Chondrocyte (in vitro differentiated cells): ENCODE measurements at regions not wholly inside any gene's neighbourhood (a gene's known extent, or its start where the extent isn't known, plus 50 kb on each side); places are given as distances from the start of the nearest gene placed in this dataset.

Source experiments
- DNase-seq: peaks from one replicate; pipeline ENCODE4 v3.0.0; 2021; ENCODE audit warnings: mixed read lengths, low spot score
- H3K27ac Mint-ChIP-seq: one replicate; pipeline ENCODE4 v1.8.0; 2021; ENCODE audit warnings: mild to moderate bottlenecking, moderate library complexity, mixed read lengths; ENCODE audit not compliant: unreplicated experiment
- H3K27me3 Mint-ChIP-seq: 2 replicates; pipeline ENCODE4 v1.8.0; 2021; ENCODE audit warnings: low read depth, mixed read lengths
- H3K36me3 Mint-ChIP-seq: 2 replicates; pipeline ENCODE4 v1.8.0; 2021; ENCODE audit warnings: low read depth, mixed read lengths
- H3K4me1 Mint-ChIP-seq: 2 replicates; pipeline ENCODE4 v1.8.0; 2021; ENCODE audit warnings: low read depth, mild to moderate bottlenecking, mixed read lengths
- H3K4me3 Mint-ChIP-seq: one replicate; pipeline ENCODE4 v1.8.0; 2021; ENCODE audit warnings: mild to moderate bottlenecking, moderate library complexity, mixed read lengths; ENCODE audit not compliant: unreplicated experiment
- H3K9me3 Mint-ChIP-seq: 2 replicates; pipeline ENCODE4 v1.8.0; 2021; ENCODE audit warnings: low read depth, mixed read lengths
- TF ChIP-seq, protein P1 (sequence below): fragments of 200-600 bp; sonication (generic); IDR thresholded peaks from 2 replicates; pipeline ENCODE4 v1.5.0; 2021; ENCODE audit warnings: antibody characterized with exemption, mild to moderate bottlenecking, moderate library complexity

- H3K27ac Mint-ChIP-seq: no peak overlapping the region
- peaks cover 3% of the 10 kb centered on the region for H3K9me3 Mint-ChIP-seq
- TF ChIP-seq, protein P1, sequence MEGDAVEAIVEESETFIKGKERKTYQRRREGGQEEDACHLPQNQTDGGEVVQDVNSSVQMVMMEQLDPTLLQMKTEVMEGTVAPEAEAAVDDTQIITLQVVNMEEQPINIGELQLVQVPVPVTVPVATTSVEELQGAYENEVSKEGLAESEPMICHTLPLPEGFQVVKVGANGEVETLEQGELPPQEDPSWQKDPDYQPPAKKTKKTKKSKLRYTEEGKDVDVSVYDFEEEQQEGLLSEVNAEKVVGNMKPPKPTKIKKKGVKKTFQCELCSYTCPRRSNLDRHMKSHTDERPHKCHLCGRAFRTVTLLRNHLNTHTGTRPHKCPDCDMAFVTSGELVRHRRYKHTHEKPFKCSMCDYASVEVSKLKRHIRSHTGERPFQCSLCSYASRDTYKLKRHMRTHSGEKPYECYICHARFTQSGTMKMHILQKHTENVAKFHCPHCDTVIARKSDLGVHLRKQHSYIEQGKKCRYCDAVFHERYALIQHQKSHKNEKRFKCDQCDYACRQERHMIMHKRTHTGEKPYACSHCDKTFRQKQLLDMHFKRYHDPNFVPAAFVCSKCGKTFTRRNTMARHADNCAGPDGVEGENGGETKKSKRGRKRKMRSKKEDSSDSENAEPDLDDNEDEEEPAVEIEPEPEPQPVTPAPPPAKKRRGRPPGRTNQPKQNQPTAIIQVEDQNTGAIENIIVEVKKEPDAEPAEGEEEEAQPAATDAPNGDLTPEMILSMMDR: no peak
- no peak for DNase-seq
- no peaks in the 10 kb centered on the region for H3K27me3 Mint-ChIP-seq
- no peaks in the 10 kb centered on the region for H3K36me3 Mint-ChIP-seq
- H3K4me1 Mint-ChIP-seq: peaks cover 8% of the 10 kb centered on the region
- H3K4me3 Mint-ChIP-seq: no peak overlapping the region
These were observed 367.0 kb upstream of the ATP2B1 start for GRCh38 chr12:90075685-90076084.

GRCh38 chr12:90074086-90074485 is 365.4 kb upstream of the ATP2B1 start:
- TF ChIP-seq, protein P1: no peak
- DNase-seq: no peak
- no peaks in the 10 kb centered on the region for H3K27me3 Mint-ChIP-seq
- H3K4me3 Mint-ChIP-seq: no peak overlapping the region
- peaks cover 3% of the 10 kb centered on the region for H3K9me3 Mint-ChIP-seq
- no peaks in the 10 kb centered on the region for H3K36me3 Mint-ChIP-seq
- H3K4me1 Mint-ChIP-seq: peaks cover 10% of the 10 kb centered on the region
- H3K27ac Mint-ChIP-seq: no peak overlapping the region

DNA sequence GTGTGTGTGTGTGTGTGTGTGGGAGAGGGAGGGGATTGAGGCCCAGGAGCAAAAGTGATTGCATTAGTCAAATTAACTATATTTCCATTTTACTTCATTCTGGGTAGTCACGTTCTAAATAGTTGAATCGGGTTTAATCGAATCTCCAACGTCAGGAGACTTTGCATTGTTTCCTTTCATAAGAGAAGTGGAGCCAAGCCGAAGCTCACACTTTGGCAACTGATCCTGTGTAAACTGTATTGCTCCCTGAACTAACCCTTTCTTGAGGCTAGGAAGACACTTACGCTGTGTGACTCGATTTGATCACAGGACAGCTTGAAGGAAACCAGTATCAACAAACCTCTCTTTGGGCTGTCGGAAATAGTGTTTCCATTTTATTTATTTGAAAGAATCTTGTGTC is 363.4 kb upstream of the ATP2B1 start:
- H3K27me3 Mint-ChIP-seq: no peaks in the 10 kb centered on the region
- H3K27ac Mint-ChIP-seq: no peak overlapping the region
- H3K4me3 Mint-ChIP-seq: no peak overlapping the region
- TF ChIP-seq, protein P1: no peak
- no peaks in the 10 kb centered on the region for H3K36me3 Mint-ChIP-seq
- no peak for DNase-seq
- peaks cover 3% of the 10 kb centered on the region for H3K4me1 Mint-ChIP-seq
- H3K9me3 Mint-ChIP-seq: peaks cover 3% of the 10 kb centered on the region

GRCh38 chr12:90069711-90070110 is 361.1 kb upstream of the ATP2B1 start:
- H3K4me1 Mint-ChIP-seq: peaks cover 7% of the 10 kb centered on the region
- H3K9me3 Mint-ChIP-seq: no peaks in the 10 kb centered on the region
- no peaks in the 10 kb centered on the region for H3K27me3 Mint-ChIP-seq
- no peak for DNase-seq
- H3K27ac Mint-ChIP-seq: no peak overlapping the region
- TF ChIP-seq, protein P1: no peak
- H3K36me3 Mint-ChIP-seq: no peaks in the 10 kb centered on the region
- H3K4me3 Mint-ChIP-seq: no peak overlapping the region

- Mint-ChIP-seq H3K27me3 (no peaks in the 10 kb centered on the region), H3K9me3 (no peaks in the 10 kb centered on the region), H3K36me3 (no peaks in the 10 kb centered on the region), H3K4me3 (no peak overlapping the region), H3K27ac (no peak overlapping the region), H3K4me1 (peaks cover 7% of the 10 kb centered on the region)
- TF ChIP-seq, protein P1: no peak
- no peak for DNase-seq
These were observed 359.2 kb upstream of the ATP2B1 start for GRCh38 chr12:90067791-90068190.
